ENCODE measurements at regions not wholly inside any gene's neighbourhood (a gene's known extent, or its start where the extent isn't known, plus 50 kb on each side); places are given as distances from the start of the nearest gene placed in this dataset.

DNA sequence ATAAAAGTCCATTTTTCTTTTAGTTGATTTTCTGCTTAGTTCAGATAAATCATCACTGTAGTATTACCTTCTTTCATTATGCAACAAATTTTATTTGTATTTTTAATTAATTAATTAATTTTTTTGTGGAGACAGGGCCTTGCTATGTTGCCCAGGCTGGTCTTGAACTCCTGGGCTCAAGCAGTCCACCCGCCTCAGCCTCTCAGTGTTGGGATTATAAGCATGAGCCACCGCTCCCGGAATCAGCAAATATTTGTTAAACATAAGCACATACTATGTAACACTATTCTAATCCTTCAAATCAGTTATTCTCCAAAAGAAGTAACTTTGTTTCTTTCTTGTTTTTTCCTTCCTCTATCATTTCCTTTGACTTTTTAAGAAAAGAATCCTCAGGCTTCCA is 584.8 kb upstream of the ANKRD30A start:
- no peak for DNase-seq
- Histone ChIP-seq H3K9me3 (no peaks in the 10 kb centered on the region), H3K27me3 (no peaks in the 10 kb centered on the region), H3K27ac (no peak overlapping the region), H3K36me3 (no peaks in the 10 kb centered on the region), H3K4me1 (no peaks in the 10 kb centered on the region), H3K4me3 (no peak overlapping the region)
- TF ChIP-seq POLR2A (IDR thresholded peaks at IDR 0.05) (no peak), CTCF (IDR thresholded peaks at IDR 0.05) (no peak)

- DNase-seq: no peak
Measured at GRCh38 chr10:36538953-36539586, 586.3 kb upstream of the ANKRD30A start.

GRCh38 chr10:36534471-36535002 is 590.9 kb upstream of the ANKRD30A start:
- Histone ChIP-seq H3K9me3 (no peaks in the 10 kb centered on the region), H3K27ac (no peak overlapping the region), H3K4me1 (no peaks in the 10 kb centered on the region), H3K36me3 (no peaks in the 10 kb centered on the region), H3K27me3 (no peaks in the 10 kb centered on the region), H3K4me3 (no peak overlapping the region)
- DNase-seq: peak in 2 of 3 donors; percentile 61 to 62
- no peak for TF ChIP-seq CTCF (IDR thresholded peaks at IDR 0.05)
- TF ChIP-seq POLR2A (IDR thresholded peaks at IDR 0.05): no peak

More at GRCh38 chr10:36538953-36539586, 586.3 kb upstream of the ANKRD30A start:
- Histone ChIP-seq H3K4me3 (no peak overlapping the region), H3K27ac (no peak overlapping the region), H3K36me3 (no peaks in the 10 kb centered on the region), H3K4me1 (no peaks in the 10 kb centered on the region), H3K27me3 (no peaks in the 10 kb centered on the region), H3K9me3 (no peaks in the 10 kb centered on the region)
- TF ChIP-seq CTCF (IDR thresholded peaks at IDR 0.05): no peak
- TF ChIP-seq POLR2A (IDR thresholded peaks at IDR 0.05): no peak

- no peaks in the 10 kb centered on the region for H3K9me3 ChIP-seq
- no peaks in the 10 kb centered on the region for H3K4me1 ChIP-seq
- no peak overlapping the region for H3K4me3 ChIP-seq
- H3K27ac ChIP-seq: no peak overlapping the region
- DNase-seq: no peak
- no peak for TF ChIP-seq CTCF (IDR thresholded peaks at IDR 0.05)
- no peak for TF ChIP-seq POLR2A (IDR thresholded peaks at IDR 0.05)
- H3K36me3 ChIP-seq: no peaks in the 10 kb centered on the region
- no peaks in the 10 kb centered on the region for H3K27me3 ChIP-seq
Measured at GRCh38 chr10:36533861-36534260, 591.5 kb upstream of the ANKRD30A start.

DNA sequence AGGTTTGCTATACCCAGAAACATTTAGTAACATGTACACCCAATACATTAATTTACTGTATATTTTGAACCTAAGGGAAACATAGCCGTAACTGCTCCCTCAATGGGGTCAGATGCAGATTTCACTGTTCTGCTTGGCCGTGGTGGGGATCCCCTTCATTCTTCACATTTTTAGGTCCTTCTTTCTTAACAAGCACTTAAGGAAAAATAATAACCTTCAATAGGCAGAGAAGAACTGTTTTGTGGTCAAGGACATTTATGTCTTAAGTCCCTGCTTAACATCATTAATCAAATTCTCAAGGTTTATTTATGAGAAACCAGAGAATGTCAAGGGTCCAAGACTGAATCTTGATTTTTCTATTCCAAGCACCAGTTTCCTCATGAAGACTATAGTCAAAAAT is 592.1 kb upstream of the ANKRD30A start:
- no peak for TF ChIP-seq CTCF (IDR thresholded peaks at IDR 0.05)
- no peak for TF ChIP-seq POLR2A (IDR thresholded peaks at IDR 0.05)
- H3K27ac ChIP-seq: no peak overlapping the region
- no peak for DNase-seq
- no peaks in the 10 kb centered on the region for H3K4me1 ChIP-seq
- H3K36me3 ChIP-seq: no peaks in the 10 kb centered on the region
- no peak overlapping the region for H3K4me3 ChIP-seq
- H3K9me3 ChIP-seq: no peaks in the 10 kb centered on the region
- no peaks in the 10 kb centered on the region for H3K27me3 ChIP-seq

All from Peyer's patch (tissue), 4 donors.